ENCODE measurements at regions not wholly inside any gene's neighbourhood (a gene's known extent, or its start where the extent isn't known, plus 50 kb on each side); places are given as distances from the start of the nearest gene placed in this dataset.

DNA sequence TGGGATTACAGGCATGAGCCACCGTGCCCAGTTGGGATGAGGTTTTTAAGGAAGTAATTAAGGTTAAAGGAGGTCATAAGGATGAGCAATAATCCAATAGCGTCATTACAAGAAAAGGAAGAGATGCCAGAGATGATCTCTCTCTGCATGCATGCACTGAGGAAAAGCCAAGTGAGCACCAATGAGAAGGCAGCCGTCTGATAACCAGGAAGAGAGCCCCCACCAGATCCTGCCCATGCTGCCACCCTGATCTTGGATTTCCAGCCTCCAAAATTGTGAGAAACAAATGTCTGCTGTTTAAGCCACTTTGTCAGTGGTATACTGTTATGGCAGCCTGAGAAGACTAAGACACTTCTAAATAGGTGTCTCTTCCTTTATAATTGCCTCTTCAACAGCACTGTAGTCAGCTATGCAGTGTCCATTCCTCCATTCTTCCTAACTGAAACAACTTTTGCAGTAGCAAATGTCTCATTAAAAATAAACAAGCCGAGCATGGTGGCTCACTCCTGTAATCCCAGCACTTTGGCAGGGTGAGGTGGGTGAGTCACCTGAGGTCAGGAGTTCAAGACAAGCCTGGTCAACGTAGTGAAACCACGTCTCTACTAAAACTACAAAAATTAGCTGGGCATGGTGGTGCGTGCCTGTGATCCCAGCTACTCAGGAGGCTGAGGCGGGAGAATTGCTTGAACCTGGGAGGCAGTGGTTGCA lies 216.2 kb upstream of the RUNX1 start:
- DNase-seq (ENCODE audit: low read depth in 4 of 4, low spot score in 3 of 4), result no peak

GRCh38 chr21:35259457-35259856 lies 210.4 kb upstream of the RUNX1 start:
- no peak for DNase-seq (ENCODE audit: low read depth in 4 of 4, low spot score in 3 of 4)

GRCh38 chr21:35258521-35258920 lies 209.4 kb upstream of the RUNX1 start:
- DNase-seq (ENCODE audit: low read depth in 4 of 4, low spot score in 3 of 4), result no peak

DNA sequence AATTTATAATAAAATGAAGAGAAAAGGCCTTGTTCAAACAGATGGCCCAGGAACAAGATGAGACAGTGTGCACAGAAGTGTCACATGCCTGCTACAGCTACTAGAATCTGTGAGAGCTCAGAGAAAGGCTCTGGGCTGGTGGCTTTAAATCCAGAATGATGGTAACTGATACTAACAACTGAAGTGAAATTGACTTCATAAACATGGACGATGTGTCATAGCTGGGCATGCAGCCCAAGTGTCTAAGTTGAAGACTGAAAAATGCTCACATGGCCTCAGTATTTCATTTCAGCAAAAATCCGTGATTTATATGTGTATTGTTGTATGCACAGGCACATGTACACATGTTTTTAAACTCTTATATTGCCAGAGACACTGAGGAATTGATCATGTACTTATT lies 208.3 kb upstream of the RUNX1 start:
- DNase-seq (ENCODE audit: low read depth in 4 of 4, low spot score in 3 of 4), result no peak

- peak in 3 of 4 donors; percentile 13 to 36 (median 18) for DNase-seq (ENCODE audit: low read depth in 4 of 4, low spot score in 3 of 4)
These were observed 207.4 kb upstream of the RUNX1 start for GRCh38 chr21:35256468-35256988.

GRCh38 chr21:35254765-35255138 lies 205.7 kb upstream of the RUNX1 start:
- no peak for DNase-seq (ENCODE audit: low read depth in 4 of 4, low spot score in 3 of 4)

GRCh38 chr21:35254006-35254764 lies 205.1 kb upstream of the RUNX1 start:
- no peak for DNase-seq (ENCODE audit: low read depth in 4 of 4, low spot score in 3 of 4)

DNA sequence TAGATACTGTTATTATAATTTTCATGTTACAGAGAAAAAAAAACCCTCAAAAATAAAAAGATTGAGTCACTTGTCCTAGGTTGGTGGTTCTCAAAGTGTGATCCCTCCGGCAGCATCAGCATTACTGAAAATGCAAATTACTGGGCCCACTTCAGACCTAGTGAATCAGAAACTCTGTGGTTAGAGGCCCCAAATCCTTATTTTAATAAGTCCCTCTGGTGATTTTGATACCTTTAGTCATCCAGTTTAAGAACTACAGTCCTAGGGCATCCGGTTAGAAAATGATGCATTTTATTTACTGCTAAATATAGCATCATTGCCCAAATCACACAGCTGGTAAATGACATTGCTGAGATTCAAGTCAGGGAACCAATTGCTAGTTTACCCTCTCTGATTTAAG lies 203.7 kb upstream of the RUNX1 start:
- DNase-seq (ENCODE audit: low read depth in 4 of 4, low spot score in 3 of 4), result no peak

- no peak for DNase-seq (ENCODE audit: low read depth in 4 of 4, low spot score in 3 of 4)
These were observed 200.5 kb upstream of the RUNX1 start for GRCh38 chr21:35249636-35250035.

DNA sequence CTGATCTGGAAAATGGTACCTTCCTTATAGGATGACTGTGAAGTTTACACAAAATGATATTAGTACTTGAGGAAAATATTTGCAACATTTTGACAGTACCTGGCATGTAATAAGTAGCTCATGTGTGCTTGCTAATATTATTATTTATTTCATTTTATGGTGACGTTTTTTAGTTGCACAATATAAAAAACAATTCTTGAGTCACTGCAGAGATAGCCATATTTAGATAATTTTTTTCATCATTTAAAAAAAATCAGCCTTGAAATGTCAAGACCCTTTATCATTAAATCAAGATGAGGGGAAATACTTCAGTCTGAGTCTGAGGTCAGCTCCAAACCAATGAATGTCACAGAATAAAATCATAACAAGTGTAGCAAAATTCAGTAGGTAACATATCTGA lies 196.8 kb upstream of the RUNX1 start:
- no peak for DNase-seq (ENCODE audit: low read depth in 4 of 4, low spot score in 3 of 4)

DNA sequence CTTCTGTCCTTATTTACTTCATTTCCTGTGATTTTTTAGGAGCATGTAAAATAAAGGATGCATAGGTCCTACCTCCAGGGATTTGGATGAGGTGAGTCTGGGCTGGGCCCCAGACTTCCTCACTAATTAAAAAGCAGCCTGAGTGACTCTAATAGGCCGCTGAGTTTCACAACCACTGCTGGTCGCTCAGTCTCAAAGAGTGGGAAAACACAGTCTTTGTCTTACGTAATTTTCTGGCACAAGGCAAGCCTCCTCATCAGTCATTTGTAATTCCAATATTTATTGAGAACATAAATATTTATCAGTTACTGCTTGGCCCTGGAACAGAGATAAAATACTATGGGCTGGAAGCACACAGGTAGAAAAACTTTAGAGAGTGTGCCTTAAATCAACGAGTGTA lies 195.4 kb upstream of the RUNX1 start:
- no peak for DNase-seq (ENCODE audit: low read depth in 4 of 4, low spot score in 3 of 4)

- DNase-seq (ENCODE audit: low read depth in 4 of 4, low spot score in 3 of 4), result no peak
These were observed 194.1 kb upstream of the RUNX1 start for GRCh38 chr21:35243171-35243570.

DNA sequence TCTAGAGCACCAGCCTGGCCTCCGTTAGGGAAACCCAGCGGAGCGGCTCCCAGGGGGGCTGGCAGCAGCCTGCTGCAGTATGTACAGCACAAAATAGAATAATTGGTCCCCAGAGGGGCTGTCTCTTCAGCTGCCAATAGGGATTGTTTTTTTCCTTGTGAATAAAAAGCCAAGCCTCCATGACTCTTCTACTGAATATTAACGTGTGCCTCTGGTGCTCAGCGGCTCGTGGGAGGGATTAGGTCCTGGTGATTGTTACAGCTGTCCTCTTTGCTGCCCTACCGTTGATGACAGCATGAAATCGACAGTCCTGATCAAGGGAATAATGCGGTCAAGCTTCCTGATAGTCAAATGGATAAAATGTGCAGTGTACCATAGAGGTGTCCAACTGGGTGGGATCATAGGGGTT lies 190.7 kb upstream of the RUNX1 start:
- no peak for DNase-seq (ENCODE audit: low read depth in 4 of 4, low spot score in 3 of 4)

DNA sequence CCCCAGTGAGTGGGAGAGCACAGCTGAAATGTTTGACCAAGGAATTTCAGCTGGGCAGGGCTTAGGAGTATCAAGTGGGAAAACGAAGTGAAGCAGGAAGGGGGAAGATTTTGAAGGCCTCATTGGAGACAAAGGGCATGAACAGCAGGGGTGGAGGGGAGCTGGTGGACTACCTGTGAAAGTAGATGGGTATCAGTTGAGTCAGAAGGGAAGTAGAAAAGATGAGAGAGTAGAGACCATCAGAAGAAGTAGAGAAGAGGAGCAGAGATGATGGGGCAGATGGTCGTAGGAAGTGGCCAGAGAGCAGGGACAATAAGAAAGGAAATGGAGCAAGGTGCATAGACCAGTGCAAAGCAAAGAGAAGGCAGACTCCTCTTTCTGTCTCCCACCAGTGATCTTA lies 189.0 kb upstream of the RUNX1 start:
- no peak for DNase-seq (ENCODE audit: low read depth in 4 of 4, low spot score in 3 of 4)

- DNase-seq (ENCODE audit: low read depth in 4 of 4, low spot score in 3 of 4), result no peak
These were observed 188.2 kb upstream of the RUNX1 start for GRCh38 chr21:35237287-35237686.

GRCh38 chr21:35236090-35236489 lies 187.0 kb upstream of the RUNX1 start:
- no peak for DNase-seq (ENCODE audit: low read depth in 4 of 4, low spot score in 3 of 4)

GRCh38 chr21:35234725-35235124 lies 185.6 kb upstream of the RUNX1 start:
- DNase-seq (ENCODE audit: low read depth in 4 of 4, low spot score in 3 of 4), result no peak

GRCh38 chr21:35233756-35234155 lies 184.7 kb upstream of the RUNX1 start:
- no peak for DNase-seq (ENCODE audit: low read depth in 4 of 4, low spot score in 3 of 4)

- no peak for DNase-seq (ENCODE audit: low read depth in 4 of 4, low spot score in 3 of 4)
These were observed 183.6 kb upstream of the RUNX1 start for GRCh38 chr21:35232545-35233176.

DNA sequence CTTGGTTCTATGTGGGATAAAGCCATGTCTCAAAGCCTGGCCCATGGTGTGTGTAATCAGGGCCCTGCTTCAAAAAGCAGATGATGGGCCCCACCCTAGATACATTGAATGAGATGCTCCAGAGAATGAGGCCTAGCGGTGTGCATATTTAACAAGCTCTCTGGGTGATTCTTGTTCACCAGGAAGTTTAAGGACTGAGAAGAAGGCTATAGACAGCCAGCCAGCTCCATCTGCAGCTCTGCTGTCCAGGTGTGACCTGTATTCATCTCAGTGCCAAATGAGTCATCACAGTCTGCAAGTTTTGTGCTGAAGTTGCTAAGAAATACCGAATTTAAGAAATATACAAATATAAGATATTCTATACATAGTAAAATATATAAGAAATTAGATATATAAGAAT lies 182.0 kb upstream of the RUNX1 start:
- DNase-seq (ENCODE audit: low read depth in 4 of 4, low spot score in 3 of 4), result no peak

- no peak for DNase-seq (ENCODE audit: low read depth in 4 of 4, low spot score in 3 of 4)
These were observed 180.2 kb upstream of the RUNX1 start for GRCh38 chr21:35229290-35229689.

- no peak for DNase-seq (ENCODE audit: low read depth in 4 of 4, low spot score in 3 of 4)
These were observed 178.7 kb upstream of the RUNX1 start for GRCh38 chr21:35227786-35228185.

Data from right renal pelvis (tissue), 4 donors.